ENCODE measurements at regions not wholly inside any gene's neighbourhood (a gene's known extent, or its start where the extent isn't known, plus 50 kb on each side); places are given as distances from the start of the nearest gene placed in this dataset.

GRCh38 chr1:191671236-191671635 lies 487.0 kb upstream of the RGS18 start:
- ATAC-seq, result no peak
- no peak for TF ChIP-seq ZFP3 (CRISPR knock-in tag; IDR thresholded peaks at IDR 0.05)
- TF ChIP-seq GLIS3 (CRISPR knock-in tag; IDR thresholded peaks at IDR 0.05), result no peak
- TF ChIP-seq POU6F1 (CRISPR knock-in tag; IDR thresholded peaks at IDR 0.05; ENCODE audit: borderline replicate concordance, low read depth), result no peak
- TF ChIP-seq ZFP30 (CRISPR knock-in tag; IDR thresholded peaks at IDR 0.05), result no peak
- TF ChIP-seq CSDC2 (CRISPR knock-in tag; IDR thresholded peaks at IDR 0.05), result no peak
- TF ChIP-seq CREB5 (CRISPR knock-in tag; IDR thresholded peaks at IDR 0.05; ENCODE audit: low read depth), result no peak
- no peak for TF ChIP-seq SNAI2 (CRISPR knock-in tag; IDR thresholded peaks at IDR 0.05)
- no peak for TF ChIP-seq PPARA (CRISPR knock-in tag; IDR thresholded peaks at IDR 0.05; ENCODE audit: borderline replicate concordance)
- TF ChIP-seq TCF4 (CRISPR knock-in tag; IDR thresholded peaks at IDR 0.05; ENCODE audit: borderline replicate concordance), result no peak
- no peak for TF ChIP-seq TOX (CRISPR knock-in tag; IDR thresholded peaks at IDR 0.05; ENCODE audit: borderline replicate concordance)

- no peak for ATAC-seq
- no peak for TF ChIP-seq GLIS3 (CRISPR knock-in tag; IDR thresholded peaks at IDR 0.05)
- TF ChIP-seq ISL1 (CRISPR knock-in tag; IDR thresholded peaks at IDR 0.05), result no peak
- no peak for TF ChIP-seq ZNF8 (CRISPR knock-in tag; IDR thresholded peaks at IDR 0.05)
- TF ChIP-seq ESRRG (CRISPR knock-in tag; IDR thresholded peaks at IDR 0.05), result no peak
- TF ChIP-seq BACH2 (CRISPR knock-in tag; IDR thresholded peaks at IDR 0.05; ENCODE audit: borderline replicate concordance), result no peak
- no peak for TF ChIP-seq CSDC2 (CRISPR knock-in tag; IDR thresholded peaks at IDR 0.05)
- no peak for TF ChIP-seq PATZ1 (CRISPR knock-in tag; IDR thresholded peaks at IDR 0.05; ENCODE audit: borderline replicate concordance)
- TF ChIP-seq SNAI2 (CRISPR knock-in tag; IDR thresholded peaks at IDR 0.05), result no peak
- TF ChIP-seq CREB5 (CRISPR knock-in tag; IDR thresholded peaks at IDR 0.05; ENCODE audit: low read depth), result no peak
- no peak for TF ChIP-seq ZFP30 (CRISPR knock-in tag; IDR thresholded peaks at IDR 0.05)
These were observed 483.6 kb upstream of the RGS18 start for GRCh38 chr1:191674626-191675179.

- ATAC-seq, result no peak
- TF ChIP-seq ARNTL (CRISPR knock-in tag; IDR thresholded peaks at IDR 0.05; ENCODE audit: borderline replicate concordance, low read depth), result no peak
- TF ChIP-seq TOX (CRISPR knock-in tag; IDR thresholded peaks at IDR 0.05; ENCODE audit: borderline replicate concordance), result no peak
- TF ChIP-seq PATZ1 (CRISPR knock-in tag; IDR thresholded peaks at IDR 0.05; ENCODE audit: borderline replicate concordance), result no peak
- TF ChIP-seq ZNF565 (CRISPR knock-in tag; conservative IDR thresholded peaks at IDR 0.05; ENCODE audit: low read depth), result no peak
- no peak for TF ChIP-seq RARB (CRISPR knock-in tag; IDR thresholded peaks at IDR 0.05)
- TF ChIP-seq OSR1 (CRISPR knock-in tag; IDR thresholded peaks at IDR 0.05), result no peak
- TF ChIP-seq POU6F1 (CRISPR knock-in tag; IDR thresholded peaks at IDR 0.05; ENCODE audit: borderline replicate concordance, low read depth), result no peak
- TF ChIP-seq CSRNP3 (CRISPR knock-in tag; IDR thresholded peaks at IDR 0.05), result no peak
- TF ChIP-seq ISL1 (CRISPR knock-in tag; IDR thresholded peaks at IDR 0.05), result no peak
- no peak for TF ChIP-seq BACH2 (CRISPR knock-in tag; IDR thresholded peaks at IDR 0.05; ENCODE audit: borderline replicate concordance)
- no peak for TF ChIP-seq GLIS3 (CRISPR knock-in tag; IDR thresholded peaks at IDR 0.05)
- no peak for TF ChIP-seq ZFP30 (CRISPR knock-in tag; IDR thresholded peaks at IDR 0.05)
- TF ChIP-seq CREB5 (CRISPR knock-in tag; IDR thresholded peaks at IDR 0.05; ENCODE audit: low read depth), result no peak
These were observed 482.1 kb upstream of the RGS18 start for GRCh38 chr1:191675856-191676783.

All from SK-N-SH treated with all-trans-retinoic acid at 6 μM for 48 hours (cell line).